ENCODE measurements at regions not wholly inside any gene's neighbourhood (a gene's known extent, or its start where the extent isn't known, plus 50 kb on each side); places are given as distances from the start of the nearest gene placed in this dataset.

GRCh38 chr4:141416677-141417363 is 196.1 kb downstream of the ZNF330 start:
- no peaks in the 10 kb centered on the region for H3K9me3 ChIP-seq
- no peak for DNase-seq
- H3K4me1 ChIP-seq (ENCODE audit: low read depth), result no peaks in the 10 kb centered on the region
- H3K4me3 ChIP-seq, result no peak overlapping the region
- no peak for ATAC-seq
- no peak for TF ChIP-seq CTCF (IDR thresholded peaks at IDR 0.05)
- intact Hi-C loops (cut with DNase I, micrococcal nuclease), result no loop called here
- H3K36me3 ChIP-seq (ENCODE audit: low read depth), result no peaks in the 10 kb centered on the region

DNA sequence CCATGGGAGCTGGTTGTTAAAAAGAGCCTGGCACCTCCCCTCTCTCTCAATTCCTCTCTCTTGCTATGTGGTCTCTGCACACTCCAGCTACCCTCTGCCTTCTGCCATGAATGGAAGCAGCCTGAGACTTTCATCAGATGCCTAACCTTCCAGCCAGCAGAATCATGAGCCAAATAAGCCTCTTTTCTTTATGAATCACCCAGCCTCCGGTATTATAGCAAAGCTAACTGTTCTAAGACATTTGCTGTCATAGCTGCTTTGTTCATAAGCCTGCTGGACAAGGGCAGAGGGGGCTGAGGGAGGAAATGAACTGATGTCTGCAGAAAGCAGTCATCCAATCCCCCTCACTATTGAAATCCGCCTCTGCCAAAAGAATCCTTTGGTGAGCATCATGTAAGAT is 196.7 kb downstream of the ZNF330 start:
- Histone ChIP-seq H3K4me3 (no peak overlapping the region), H3K9me3 (no peaks in the 10 kb centered on the region), H3K4me1 (ENCODE audit: low read depth) (no peaks in the 10 kb centered on the region), H3K36me3 (ENCODE audit: low read depth) (no peaks in the 10 kb centered on the region)
- intact Hi-C loops (cut with DNase I, micrococcal nuclease), result no loop called here
- ATAC-seq (no peak), DNase-seq (no peak)
- no peak for TF ChIP-seq CTCF (IDR thresholded peaks at IDR 0.05)

- H3K4me1 ChIP-seq (ENCODE audit: low read depth), result no peaks in the 10 kb centered on the region
- TF ChIP-seq CTCF (IDR thresholded peaks at IDR 0.05), result no peak
- intact Hi-C loops (cut with DNase I, micrococcal nuclease), result no loop called here
- H3K4me3 ChIP-seq, result no peak overlapping the region
- ATAC-seq, result no peak
- no peaks in the 10 kb centered on the region for H3K9me3 ChIP-seq
- no peak for DNase-seq
- no peaks in the 10 kb centered on the region for H3K36me3 ChIP-seq (ENCODE audit: low read depth)
Observed at GRCh38 chr4:141425124-141425523, 204.4 kb downstream of the ZNF330 start.

- ATAC-seq (no peak), DNase-seq (no peak)
- intact Hi-C loops (cut with DNase I, micrococcal nuclease), result no loop called here
- Histone ChIP-seq H3K4me1 (ENCODE audit: low read depth) (no peaks in the 10 kb centered on the region), H3K4me3 (no peak overlapping the region), H3K36me3 (ENCODE audit: low read depth) (no peaks in the 10 kb centered on the region), H3K9me3 (no peaks in the 10 kb centered on the region)
- TF ChIP-seq CTCF (IDR thresholded peaks at IDR 0.05), result no peak
Observed at GRCh38 chr4:141427726-141428296, 207.1 kb downstream of the ZNF330 start.

GRCh38 chr4:141429933-141430332 is 206.4 kb upstream of the IL15 start:
- ATAC-seq, result no peak
- no peaks in the 10 kb centered on the region for H3K4me1 ChIP-seq (ENCODE audit: low read depth)
- H3K4me3 ChIP-seq, result no peak overlapping the region
- DNase-seq, result no peak
- intact Hi-C loops (cut with DNase I, micrococcal nuclease), result no loop called here
- H3K9me3 ChIP-seq, result no peaks in the 10 kb centered on the region
- no peaks in the 10 kb centered on the region for H3K36me3 ChIP-seq (ENCODE audit: low read depth)
- no peak for TF ChIP-seq CTCF (IDR thresholded peaks at IDR 0.05)
